ENCODE measurements at regions not wholly inside any gene's neighbourhood (a gene's known extent, or its start where the extent isn't known, plus 50 kb on each side); places are given as distances from the start of the nearest gene placed in this dataset.

DNA sequence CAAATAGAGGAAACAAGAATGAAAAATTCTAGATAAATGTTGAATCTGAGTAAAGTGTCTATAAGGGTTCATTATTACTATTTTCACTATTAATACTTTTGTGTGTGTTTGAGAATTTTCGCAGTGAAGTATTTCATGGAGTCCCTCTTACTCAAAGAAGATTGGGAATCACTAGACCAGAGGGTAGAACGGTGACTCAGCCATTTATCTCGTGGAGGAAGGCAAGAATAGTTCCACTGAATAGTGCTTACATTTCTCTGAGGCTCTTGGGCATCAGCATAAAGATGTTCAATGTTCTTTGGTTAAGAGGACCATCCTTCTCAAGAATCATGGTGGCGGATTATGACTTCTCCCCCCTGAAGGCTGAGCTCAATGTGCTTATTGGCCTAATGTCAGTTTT, 376.7 kb upstream of the ARID1B start:
- no peak for DNase-seq

DNA sequence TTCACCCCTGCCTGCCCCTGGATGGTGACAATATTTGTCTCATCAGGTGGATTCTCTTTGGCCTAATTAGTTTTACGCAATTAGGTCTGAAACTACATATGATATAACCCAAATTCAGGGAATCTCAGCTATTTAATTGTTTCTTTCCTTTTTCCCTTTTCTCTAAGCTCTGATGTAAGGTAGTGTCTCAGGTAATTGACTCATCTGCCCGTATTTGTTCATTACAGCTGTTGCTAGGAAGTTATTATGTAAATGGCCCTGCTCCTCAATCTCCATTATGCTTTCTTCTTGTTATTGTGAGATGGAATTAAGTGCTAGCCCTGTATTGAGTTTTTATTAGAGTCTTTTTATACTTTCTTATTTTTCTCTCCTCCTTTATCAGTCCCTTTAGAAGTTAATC, 378.2 kb upstream of the ARID1B start:
- DNase-seq: no peak

DNA sequence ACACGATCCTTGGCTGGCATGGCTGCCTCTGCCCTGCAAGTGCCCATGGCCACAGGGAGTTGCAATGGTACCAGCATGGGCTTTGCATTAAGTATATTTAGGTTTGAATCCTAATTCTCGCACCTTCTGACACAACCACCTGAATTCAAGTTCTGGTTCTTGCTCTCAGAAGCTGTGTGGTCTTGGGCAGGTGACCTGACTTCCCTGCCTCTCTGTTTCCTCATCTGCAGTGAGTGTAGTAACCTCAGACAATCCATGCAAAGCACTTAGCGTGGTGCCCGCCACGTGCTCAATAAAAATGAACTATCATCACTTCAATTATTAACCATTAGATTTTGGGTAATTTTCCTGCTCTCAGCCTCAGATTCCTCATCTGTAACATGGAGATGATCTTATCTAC, 378.8 kb upstream of the ARID1B start:
- DNase-seq: no peak

DNA sequence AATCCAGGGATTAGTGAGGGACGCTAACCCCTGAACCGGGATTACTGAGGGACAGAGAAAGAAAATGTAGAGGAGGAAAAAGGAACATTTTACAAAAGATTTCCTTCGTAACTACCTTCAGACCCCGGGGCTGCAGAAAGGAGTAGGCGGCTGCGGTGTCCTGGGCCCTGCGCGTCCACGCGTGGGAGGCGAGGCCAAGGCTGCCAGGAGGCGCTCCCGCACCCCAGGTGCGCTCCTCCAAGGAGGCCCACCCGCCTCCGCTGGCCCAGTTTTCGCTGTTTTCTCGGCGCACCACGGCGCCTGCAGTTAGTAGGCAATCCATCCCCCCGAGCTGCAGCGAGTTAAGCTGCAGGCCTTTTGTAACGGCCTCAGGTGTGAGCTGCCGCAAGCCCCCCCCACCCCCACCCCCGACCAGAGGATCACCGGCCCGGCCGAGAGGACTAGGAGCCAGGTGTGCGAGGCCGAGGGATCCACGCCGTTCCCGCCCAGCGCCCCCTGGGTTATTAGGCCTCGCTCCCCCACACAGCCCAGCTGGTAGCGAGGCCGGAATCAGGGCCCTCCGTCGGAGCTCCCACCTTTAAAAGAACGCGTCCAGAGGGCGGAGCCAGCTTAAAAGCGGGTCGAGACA, 380.3 kb upstream of the ARID1B start:
- no peak for DNase-seq

DNA sequence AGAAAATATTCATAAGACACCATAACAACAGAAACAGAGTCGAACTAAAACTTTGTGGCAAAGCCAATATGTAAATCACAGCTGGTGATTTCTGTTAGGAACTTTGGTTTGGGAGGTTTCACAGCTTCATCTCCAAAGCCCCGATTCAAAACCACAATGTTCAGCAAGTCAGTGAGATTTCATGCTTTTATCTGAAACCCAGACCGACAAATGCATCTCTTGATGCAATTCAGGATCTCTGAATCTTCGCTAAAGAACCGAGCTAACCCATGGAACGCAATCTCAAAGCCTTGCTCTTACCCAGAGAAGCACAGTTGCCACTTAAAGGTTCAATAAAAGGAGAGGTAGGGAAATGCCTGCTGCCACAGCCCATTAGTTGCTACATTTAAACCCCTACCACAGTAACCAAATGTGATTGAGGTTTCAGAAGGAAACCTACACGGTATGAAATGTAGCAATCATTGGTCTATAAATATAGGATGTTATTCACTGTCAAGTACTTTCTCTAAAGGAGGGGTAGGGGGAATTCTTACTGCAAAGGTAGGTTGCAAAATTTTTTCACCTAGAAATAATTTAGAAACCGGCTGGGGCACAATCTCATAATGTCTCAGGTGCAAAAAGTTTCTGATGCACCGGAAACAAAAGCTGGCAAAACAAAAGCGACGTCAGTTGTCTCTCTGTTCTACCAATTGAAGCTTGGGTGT, 381.0 kb upstream of the ARID1B start:
- DNase-seq: no peak

DNA sequence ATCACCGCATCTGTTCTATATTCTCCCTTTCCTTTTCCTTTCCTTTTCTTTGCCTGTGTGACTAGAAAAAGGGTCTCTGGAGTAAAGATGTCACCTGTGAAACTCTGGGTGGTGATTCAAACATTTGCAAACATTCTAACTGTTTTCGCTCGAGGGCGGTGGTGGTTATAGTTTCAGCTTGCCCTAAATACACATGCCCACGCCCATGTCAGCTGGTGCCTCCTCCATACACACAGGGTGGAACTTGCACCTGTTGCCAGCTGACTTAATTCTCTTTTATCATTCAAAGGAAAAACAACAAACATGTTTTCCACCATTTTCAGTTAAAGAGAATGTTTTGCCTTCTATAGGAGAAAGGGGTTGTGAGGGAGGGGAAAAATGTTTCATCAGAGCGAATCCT, 381.9 kb upstream of the ARID1B start:
- no peak for DNase-seq

DNA sequence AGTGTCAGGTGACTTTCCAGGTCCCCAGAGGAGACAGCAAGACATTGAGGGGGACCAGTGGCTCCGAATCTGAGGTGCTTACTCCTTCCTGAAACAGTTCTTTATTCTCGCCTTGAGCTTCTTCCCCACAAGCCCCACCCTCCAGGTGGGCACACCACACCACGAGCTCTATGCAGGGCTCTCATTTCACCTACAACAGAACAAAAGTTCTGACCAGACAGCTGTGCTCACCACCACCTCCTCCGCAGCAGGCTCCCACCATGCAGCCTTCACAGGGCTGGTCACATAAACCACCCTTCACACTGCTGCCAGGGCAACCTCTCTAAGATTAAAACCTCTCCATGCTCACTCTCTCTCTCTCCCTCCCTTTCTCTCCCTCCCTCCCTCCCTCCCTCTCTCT, 384.5 kb upstream of the ARID1B start:
- DNase-seq: no peak

DNA sequence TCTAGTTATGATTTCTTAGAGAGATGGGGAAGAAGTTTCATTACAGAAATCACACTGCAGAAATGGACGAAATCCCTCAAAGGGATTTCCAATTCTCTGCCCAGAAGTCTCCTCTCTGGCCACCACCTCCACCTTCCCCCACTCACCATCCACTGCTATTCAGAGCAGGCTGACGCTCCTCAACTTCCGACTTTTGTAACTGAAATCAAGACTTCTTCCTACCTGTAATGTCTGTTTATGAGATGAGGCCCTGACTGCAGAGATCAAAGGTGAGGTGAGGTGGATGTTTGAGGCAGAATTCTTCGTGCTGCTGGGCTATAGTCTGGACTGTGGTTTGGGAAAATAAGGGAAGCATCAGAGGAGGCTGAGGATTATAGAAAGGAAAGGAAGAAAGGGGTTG, 385.2 kb upstream of the ARID1B start:
- no peak for DNase-seq

DNA sequence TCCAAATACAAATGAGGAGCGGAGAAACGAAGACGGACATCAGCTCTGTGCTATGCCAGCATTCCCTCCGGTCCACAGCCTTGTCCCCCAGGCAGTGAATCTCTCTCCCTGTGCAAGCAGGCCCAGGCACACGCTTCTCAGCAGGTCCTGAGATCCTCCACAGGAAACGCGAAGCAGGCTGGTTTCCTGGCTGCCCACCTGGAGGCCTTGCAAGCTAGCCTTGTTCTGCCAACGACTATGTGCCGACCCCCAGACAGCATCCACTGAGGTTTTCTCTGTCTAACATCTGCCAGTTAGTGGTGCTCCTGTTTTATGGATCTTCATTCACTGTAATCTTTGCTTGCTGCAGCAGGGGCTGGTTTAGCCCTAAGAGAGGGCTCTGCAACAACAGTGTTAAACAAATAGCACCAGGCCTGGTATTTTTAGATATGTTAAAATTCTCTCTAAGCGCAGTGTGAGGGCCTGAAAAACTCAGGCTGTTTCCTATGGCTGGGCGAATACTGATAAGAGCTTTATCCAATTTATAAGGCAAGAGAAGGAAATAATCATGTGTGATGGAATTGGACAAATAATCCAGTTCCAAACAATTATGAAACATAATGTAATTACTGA, 386.0 kb upstream of the ARID1B start:
- DNase-seq: no peak

DNA sequence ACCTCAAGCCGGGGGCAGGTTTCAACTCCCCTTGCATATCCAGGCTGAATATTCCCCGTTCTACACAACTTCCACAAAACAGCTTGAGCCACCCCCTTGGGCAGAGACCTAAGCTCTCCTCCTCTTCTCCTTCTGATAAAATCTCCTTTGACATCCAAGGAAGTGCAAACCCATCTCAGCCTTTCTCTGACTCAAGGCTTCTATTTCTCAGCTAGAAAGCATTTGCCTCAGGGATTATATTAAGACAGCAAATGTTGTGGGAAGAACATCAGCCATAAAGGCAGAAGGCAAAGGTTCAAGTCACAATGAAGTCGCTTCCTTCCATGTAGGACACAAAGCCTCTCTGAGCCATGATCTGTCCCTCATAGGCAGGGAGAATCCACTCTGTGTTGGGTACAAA, 386.6 kb upstream of the ARID1B start:
- DNase-seq: no peak

DNA sequence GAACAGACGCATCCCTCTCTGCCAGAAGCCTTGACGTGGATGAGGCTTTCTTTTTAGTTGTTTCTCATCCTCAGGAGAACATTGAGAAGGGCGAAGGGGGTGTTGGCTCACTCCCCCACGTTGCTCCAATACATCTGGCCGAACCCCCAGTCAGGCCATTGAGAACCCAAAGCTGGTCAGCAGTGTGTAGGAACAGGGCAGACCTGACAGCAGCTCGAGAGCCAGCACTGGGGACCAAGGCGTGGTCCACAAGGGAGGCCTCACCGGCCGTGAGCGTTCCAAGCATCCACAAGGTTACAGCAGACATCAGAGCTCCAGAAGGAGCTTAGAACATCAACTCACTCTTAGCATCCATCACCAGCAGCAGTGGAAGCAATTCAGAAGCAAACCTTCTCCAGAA, 387.9 kb upstream of the ARID1B start:
- DNase-seq: no peak

DNA sequence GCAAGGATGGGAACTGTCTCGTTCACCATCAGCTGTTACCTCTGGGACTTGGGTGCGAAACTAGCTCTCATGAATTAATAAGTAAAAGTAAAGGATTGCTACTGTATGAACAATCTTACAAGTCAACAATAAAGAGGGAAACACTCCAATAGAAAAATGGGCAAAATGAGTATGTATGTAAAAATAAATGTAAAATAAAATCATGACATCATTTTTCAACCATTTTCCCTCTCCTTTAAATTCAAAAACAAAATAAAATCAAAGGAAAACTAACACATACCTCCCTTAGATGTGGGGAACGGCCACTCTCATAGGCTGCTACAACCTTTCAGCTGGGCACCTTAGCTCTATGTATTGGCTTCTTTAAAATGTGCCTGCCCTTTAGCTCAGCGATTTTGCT, 389.7 kb upstream of the ARID1B start:
- no peak for DNase-seq

DNA sequence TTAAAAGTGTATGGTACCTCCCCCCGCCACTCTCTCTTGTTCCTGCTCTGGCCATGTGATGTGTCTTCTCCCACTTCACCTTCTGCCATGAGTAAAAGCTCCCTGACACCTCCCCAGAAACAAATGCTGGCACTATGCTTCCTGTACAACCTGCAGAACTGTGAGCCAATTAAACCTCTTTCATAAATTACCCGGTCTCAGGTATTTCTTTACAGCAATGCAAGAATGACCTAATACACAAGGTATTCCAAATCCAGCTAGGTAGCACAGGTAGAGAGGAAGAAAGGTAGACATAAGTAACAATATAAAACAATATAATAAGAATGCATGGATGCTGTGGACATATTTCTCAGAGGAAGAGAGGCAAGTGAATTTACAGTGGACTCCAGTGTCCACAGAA, 394.1 kb upstream of the ARID1B start:
- no peak for DNase-seq

DNA sequence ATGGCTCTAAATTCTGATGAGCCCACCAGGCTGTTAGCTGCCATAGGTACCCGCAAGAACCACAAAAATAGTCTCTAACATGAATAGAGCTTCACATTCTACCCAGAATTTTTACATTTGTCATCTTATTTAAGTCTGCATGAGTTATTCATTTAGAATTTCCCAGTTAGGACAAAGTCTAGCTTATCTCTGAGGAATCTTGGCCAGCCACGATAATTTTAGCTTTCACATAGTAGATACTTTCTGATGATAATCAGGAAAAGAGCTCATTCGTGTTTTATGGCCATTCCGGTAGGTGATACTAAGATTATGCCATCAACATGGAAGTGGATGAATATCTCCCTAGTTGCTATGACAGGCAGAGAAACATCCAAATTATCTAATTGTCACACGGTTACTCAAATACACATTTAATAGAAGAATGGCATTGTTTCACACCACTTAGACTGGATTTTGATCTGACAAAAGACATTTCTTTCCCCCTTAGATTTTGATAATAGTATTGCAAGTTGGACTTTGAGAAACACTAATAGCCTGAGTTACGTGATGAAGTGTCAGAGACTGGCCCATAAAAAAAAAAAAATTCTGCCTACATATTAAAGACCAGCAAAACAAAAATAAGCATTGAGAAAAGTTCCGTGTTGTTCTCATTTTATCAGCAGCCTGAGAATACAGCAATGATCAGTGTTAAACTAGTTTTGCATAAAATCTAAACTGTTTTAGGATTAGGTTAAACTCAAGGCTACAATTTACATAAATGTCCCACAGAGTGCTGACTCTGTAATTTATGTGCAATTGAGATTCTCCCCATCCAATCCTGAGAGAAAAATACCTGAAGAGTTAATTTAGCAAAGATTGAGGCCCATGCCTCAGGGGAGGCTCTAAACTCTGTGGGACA, 397.5 kb upstream of the ARID1B start:
- no peak for DNase-seq

DNA sequence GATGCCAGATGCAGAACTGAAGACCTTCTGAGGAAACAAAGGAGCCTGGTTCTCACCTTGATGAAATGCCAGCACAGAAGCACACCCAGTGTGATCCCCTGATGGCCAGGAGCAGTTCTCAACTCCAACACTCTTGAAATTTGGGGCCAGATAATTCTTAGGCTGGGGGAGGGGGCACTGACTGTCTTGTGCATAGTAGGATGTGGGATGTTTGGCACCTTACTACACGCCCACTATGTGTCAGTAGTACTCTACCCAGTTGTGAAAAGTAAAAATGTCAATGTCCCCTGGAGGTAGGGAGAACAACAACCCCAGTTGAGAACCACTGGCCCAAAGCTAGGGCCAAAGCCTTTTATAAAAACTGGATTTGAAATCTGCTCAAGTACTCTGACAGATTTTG, 398.3 kb upstream of the ARID1B start:
- no peak for DNase-seq

DNA sequence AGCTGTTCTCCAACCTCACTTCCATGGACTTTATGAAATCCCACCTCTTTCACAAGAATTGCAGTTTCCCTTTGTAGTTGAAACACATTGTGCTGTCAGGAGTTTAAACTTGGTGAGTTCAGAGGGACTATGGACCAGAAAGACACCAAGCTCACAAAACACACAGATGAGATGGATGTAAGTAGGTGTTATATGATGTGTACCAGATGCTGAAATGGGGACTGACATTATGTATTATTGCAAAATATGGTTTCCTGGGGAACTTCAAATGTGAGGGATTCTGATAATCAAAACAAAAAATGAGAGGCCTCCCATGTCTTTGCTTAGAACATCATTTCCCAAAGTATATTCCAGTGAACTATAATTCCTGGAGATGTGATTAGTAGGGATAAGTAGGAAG, 401.1 kb upstream of the ARID1B start:
- no peak for DNase-seq

DNA sequence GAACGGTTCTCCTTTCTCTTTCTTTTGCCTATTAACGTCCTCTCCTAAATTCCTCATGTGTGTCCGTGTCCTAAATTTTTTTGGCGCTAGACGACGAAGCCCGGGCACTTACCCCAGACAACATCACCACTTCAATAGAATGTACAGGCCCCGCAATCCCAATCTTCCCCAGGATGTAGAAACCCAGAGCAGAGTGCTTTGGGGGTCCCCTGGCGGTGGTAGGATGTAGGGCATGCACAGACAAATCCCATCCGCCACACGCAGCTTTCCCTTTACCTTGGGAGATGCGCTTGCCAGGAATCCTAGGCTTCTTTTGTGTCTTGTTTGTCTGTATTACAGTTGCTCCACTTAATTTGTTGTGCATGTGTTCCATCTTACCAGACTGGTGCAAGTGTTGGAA, 417.3 kb upstream of the ARID1B start:
- DNase-seq: no peak

DNA sequence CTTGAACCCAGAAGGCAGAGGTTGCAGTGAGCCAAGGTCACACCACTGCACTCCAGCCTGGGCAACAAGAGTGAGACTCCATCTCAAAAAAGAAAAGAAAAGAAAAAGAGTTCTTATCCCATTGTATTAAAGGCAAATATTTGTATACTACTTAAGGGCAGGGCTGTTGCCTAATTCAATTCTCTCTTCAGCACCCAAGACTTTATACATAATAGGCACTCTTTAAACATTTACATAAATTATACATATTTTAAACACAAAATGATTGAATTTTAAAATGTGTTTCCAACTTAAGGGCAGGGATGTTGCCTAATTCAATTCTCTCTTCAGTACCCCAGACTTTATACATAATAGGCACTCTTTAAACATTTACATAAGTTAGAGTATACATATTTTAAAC, 424.3 kb upstream of the ARID1B start:
- no peak for DNase-seq

DNA sequence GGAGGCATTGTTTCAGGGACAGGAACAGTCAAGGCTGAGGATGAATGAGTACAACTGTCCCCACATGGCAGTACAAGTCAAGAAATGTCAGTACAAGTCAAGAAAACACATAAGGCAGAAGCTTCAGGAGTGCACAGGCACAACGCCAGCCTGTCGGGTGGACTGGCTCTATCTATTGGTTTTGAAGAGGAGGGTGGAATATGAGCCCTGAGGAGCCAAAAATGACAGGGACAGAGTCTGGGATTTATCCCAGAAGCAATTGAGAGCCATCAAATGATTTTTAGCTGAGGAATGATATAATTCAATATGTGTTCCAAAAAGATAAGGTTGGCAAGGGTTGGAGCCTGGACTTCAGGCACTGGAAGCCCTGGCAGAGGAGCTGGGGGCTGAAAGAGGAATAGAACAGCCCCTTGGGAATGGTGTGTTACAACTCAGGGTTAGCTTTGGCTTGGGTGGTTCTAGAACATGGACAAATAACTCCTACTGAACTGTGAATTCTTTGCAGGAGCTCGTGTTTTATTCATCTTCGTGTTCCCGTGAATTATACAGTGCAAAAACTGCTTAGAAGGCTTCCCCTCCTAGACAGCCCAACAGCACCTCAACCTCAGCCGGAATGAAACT, 425.7 kb upstream of the ARID1B start:
- DNase-seq: no peak

DNA sequence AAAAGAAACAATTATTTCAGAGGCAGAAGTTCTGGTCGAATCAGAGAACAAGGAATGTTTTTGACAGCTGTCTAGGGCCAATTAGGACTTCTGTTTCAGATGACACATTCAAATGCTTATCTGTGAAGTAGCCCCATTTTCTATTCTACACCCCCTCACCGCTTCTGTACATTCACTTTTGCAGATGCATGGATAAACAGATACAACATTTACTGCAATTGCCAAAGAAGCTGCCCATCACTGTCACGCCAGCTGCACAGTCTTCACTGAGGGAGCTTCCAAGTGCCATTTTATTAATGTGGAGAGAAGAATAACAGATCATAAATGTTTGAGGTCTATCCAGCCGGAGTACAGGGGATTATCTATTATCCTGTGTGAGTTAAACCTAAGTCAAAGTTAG, 426.8 kb upstream of the ARID1B start:
- DNase-seq: no peak

DNA sequence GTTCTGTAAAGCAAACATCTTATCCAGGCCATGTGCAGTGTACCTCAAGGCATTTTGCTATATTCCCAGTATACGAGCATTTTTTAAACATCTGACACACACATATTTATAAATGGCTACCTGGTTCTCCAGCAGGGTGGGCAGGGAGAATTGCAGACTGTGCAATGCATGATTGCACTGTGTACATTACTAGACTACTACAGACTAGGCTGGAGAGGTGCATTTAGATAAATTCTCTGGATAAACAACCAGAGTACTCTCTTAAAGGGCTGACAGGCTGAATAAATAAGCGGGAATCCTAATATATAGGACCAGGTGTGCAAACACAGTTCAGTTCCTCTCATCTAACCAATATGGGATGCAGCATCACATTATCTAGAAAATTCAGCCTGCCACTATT, 428.3 kb upstream of the ARID1B start:
- no peak for DNase-seq

DNA sequence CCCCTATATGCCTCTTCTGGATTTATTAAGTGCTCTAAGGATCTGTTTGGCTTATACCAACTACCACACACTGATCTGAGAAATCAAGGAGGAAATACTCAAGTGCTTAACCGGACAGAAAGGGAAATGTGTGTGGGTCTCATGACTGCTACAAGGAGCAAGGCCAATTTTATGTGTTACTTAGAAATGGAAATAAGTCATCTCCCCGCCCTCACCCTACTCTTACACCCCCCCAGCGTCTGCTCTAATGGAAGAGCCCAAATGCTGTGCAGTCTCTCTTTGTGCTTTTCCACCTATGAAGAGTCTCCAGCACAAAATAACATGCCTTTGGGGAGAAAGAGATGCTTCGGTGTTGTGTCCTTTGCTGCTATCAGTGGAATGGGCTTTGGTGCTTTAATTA, 428.8 kb upstream of the ARID1B start:
- DNase-seq: no peak

DNA sequence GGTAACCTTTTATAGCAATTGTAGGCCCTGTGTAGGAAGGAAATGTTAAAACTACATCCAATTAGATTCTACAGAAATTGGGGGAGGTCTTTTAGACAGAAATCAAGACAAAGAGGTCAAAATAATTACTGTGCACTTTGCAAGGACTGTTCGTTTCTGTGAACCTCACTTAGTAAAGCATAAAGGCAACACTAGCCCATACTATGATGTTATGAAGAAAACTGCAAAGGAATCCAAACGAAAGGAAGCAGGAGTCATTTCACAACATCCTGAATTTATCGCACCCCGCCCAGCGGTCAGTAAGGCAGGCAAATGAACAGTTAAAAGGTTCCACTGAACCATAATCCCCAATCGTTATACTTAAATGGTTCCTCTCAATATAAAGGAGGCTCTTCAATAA, 429.5 kb upstream of the ARID1B start:
- DNase-seq: no peak

All from SIG-M5 (cell line).